Fibroblast of the aortic adventitia (primary cell): ENCODE measurements at regions not wholly inside any gene's neighbourhood (a gene's known extent, or its start where the extent isn't known, plus 50 kb on each side); places are given as distances from the start of the nearest gene placed in this dataset.

Experiments
- DNase-seq: peaks from one replicate; pipeline ENCODE4 v3.0.0-alpha.2; 2010; ENCODE audit warnings: low read depth
- H3K4me3 ChIP-seq: 2 replicates; pipeline ENCODE4 v1.5.1; 2011; ENCODE audit warnings: low read depth, mild to moderate bottlenecking, control low read depth, low read length, moderate library complexity
- TF ChIP-seq, protein P1 (sequence below): IDR thresholded peaks from 2 replicates; pipeline ENCODE4 v1.5.1; 2011; ENCODE audit warnings: mild to moderate bottlenecking, low read length, control low read depth, inconsistent platforms; ENCODE audit not compliant: insufficient read depth

DNA sequence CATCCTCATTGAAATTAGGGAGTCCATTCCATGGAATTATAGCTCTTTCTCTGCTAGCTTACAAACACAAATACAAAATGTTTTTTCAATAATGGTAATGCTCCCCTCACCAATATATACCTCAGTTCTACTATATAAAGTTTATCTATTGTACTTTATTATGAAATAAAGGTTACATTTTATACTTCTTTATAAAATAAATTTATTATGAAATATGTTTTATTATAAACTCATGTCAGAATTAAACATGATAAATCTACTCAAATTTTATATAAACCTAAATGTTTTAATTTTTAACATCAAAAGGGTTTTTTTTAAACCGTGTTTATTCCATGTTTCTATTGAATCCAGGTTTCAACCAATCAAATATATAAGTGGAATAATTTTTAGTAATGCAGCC, 646.1 kb upstream of the PCDH20 start:
- TF ChIP-seq, protein P1, sequence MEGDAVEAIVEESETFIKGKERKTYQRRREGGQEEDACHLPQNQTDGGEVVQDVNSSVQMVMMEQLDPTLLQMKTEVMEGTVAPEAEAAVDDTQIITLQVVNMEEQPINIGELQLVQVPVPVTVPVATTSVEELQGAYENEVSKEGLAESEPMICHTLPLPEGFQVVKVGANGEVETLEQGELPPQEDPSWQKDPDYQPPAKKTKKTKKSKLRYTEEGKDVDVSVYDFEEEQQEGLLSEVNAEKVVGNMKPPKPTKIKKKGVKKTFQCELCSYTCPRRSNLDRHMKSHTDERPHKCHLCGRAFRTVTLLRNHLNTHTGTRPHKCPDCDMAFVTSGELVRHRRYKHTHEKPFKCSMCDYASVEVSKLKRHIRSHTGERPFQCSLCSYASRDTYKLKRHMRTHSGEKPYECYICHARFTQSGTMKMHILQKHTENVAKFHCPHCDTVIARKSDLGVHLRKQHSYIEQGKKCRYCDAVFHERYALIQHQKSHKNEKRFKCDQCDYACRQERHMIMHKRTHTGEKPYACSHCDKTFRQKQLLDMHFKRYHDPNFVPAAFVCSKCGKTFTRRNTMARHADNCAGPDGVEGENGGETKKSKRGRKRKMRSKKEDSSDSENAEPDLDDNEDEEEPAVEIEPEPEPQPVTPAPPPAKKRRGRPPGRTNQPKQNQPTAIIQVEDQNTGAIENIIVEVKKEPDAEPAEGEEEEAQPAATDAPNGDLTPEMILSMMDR = no peak
- H3K4me3 ChIP-seq = no peak overlapping the region
- DNase-seq = no peak

DNA sequence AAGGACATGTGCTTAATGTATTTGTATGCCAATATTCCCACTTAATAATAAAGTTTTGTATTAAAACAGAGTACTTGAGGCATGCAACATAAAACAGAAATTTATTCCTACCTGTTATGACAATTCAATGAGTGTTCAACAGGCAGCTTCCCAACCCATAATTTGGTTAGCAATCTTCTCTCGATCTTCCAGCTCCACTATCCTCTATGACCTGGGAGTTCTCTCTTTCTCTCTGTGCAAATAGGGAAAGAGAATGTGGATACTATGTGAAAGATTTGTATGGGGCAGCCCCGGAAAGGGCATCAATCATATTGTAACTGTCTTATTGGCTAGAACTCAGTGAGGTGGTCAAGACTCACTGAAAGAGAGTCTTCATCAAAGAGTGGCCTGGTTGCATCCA, 644.9 kb upstream of the PCDH20 start:
- DNase-seq = no peak
- TF ChIP-seq, protein P1 = no peak
- H3K4me3 ChIP-seq = no peak overlapping the region

- H3K4me3 ChIP-seq = no peak overlapping the region
- DNase-seq = no peak
- TF ChIP-seq, protein P1 = no peak
Measured at GRCh38 chr13:62057286-62057685, 641.6 kb upstream of the PCDH20 start.

DNA sequence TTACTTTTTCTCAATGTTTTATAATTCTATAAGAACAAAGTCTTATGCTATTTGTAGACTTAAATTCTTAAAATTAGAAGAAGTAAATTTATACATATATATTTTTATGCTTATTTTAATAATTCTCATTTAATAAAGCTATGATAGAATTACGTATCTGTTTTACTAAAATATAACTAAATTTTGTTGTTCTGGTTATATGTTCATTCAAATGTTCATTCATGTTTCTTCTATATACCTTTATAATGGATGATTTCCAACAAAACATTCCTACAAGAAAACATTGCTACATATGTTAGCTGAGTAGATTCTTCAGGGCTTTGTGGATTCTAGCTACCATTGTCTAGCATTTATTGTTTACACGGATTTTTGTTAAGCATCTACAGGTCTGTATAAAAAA, 634.3 kb upstream of the PCDH20 start:
- H3K4me3 ChIP-seq = no peak overlapping the region
- TF ChIP-seq, protein P1 = no peak
- no peak for DNase-seq

GRCh38 chr13:62046512-62046911, 630.9 kb upstream of the PCDH20 start:
- H3K4me3 ChIP-seq = no peak overlapping the region
- DNase-seq = no peak
- TF ChIP-seq, protein P1 = no peak

GRCh38 chr13:62043600-62043999, 628.0 kb upstream of the PCDH20 start:
- no peak overlapping the region for H3K4me3 ChIP-seq
- TF ChIP-seq, protein P1 = no peak
- no peak for DNase-seq

DNA sequence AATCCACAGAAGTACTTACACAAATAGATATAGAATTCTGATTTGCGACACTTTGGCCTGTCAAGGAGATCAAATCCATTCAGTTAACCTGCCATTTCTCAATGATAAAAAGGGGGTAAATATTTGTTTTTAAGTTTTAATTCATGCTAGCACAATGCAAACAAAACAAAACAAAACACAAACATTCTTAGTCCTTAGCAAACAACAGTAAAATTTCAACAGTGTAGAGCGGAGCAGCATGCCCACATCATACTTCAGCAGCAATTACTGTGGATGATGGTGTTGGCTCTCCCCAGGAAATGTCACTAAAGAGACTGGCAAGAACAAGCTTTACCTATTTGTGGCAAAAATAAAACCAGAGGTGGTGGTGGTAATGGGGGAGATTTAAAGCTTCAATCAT, 625.2 kb upstream of the PCDH20 start:
- DNase-seq = no peak
- no peak overlapping the region for H3K4me3 ChIP-seq

More for the DNA sequence above, 625.2 kb upstream of the PCDH20 start:
- TF ChIP-seq, protein P1 = no peak
